GM12878 (cell line): ENCODE measurements at regions not wholly inside any gene's neighbourhood (a gene's known extent, or its start where the extent isn't known, plus 50 kb on each side); places are given as distances from the start of the nearest gene placed in this dataset.

Source experiments
- ATAC-seq: fragments of 200-7000 bp; cut with Tn5 transposase; 3 replicates; pipeline ENCODE4 v1.9.1; 2020; ENCODE audit warnings: mild to moderate bottlenecking, moderate library complexity
- BruUV-seq: library from RNA; stranded (reverse); fragments of 400-500 nt; replicated peaks from 2 replicates; lab custom pipeline; 2021; lab: Mats Ljungman, UMichigan
- CTCF ChIA-PET: fragments of 300-600 bp; sonication (Branson Sonifier 250); formaldehyde crosslinking; extraction: SDS; loops from one replicate; lab custom pipeline; 2021; ENCODE audit warnings: inconsistent platforms; lab: Yijun Ruan, JAX
- POLR2A ChIA-PET: fragments of 350-600 bp; formaldehyde crosslinking; extraction: SDS; loops from one replicate; lab custom pipeline; 2021; ENCODE audit warnings: inconsistent platforms; lab: Charles Lee
- RAD21 ChIA-PET: fragments of 300-600 bp; sonication (Branson Sonifier 250); formaldehyde crosslinking; loops from one replicate; lab custom pipeline; 2023; ENCODE audit warnings: antibody characterized with exemption; ENCODE audit not compliant: unreplicated experiment; lab: Charles Lee
- SMC1A ChIA-PET: fragments of 300-600 bp; sonication (Branson Sonifier 250); formaldehyde crosslinking; loops from one replicate; lab custom pipeline; 2023; ENCODE audit not compliant: unreplicated experiment, uncharacterized antibody; lab: Charles Lee
- DNase-seq: peaks from one replicate; pipeline ENCODE4 v3.0.0-alpha.2; 2011; ENCODE audit warnings: low read depth, low spot score
- FAIRE-seq: peaks from 3 replicates; lab custom pipeline; 2011; peaks lifted over from hg19 to GRCh38; lab: Jason Lieb, UNC
- H2AFZ ChIP-seq: 2 replicates; pipeline ENCODE4 v1.6.0; 2011; ENCODE audit warnings: low read depth, low read length, control low read depth; ENCODE audit not compliant: control insufficient read depth
- H3K27ac ChIP-seq: 2 replicates; pipeline ENCODE4 v1.5.1; 2011; ENCODE audit warnings: control low read depth; ENCODE audit not compliant: control insufficient read depth, insufficient read depth
- H3K27me3 ChIP-seq, 2 experiments: replicated peaks in 1 of 2; 2 replicates each; pipeline versions ENCODE4 v1.6.0 to v1.6.1; 2011; ENCODE audit warnings: low read length in 1 of 2; ENCODE audit not compliant: control insufficient read depth in 2 of 2, insufficient read depth in 2 of 2
- H3K36me3 ChIP-seq, 2 experiments: 2 replicates each; pipeline ENCODE4 v1.5.1; 2011; ENCODE audit warnings: low read length in 1 of 2; ENCODE audit not compliant: control insufficient read depth in 2 of 2, insufficient read depth in 2 of 2
- H3K4me1 ChIP-seq: 2 replicates; pipeline ENCODE4 v1.6.1; 2011; ENCODE audit warnings: mild to moderate bottlenecking, low read length, moderate library complexity, mixed read lengths; ENCODE audit not compliant: control insufficient read depth, insufficient read depth
- H3K4me2 ChIP-seq: 2 replicates; pipeline ENCODE4 v1.6.0; 2011; ENCODE audit warnings: control low read depth; ENCODE audit not compliant: control insufficient read depth, insufficient read depth
- H3K4me3 ChIP-seq: fragments of 200-600 bp; sonication (generic); 2 replicates; pipeline ENCODE4 v1.5.1; 2016
- H3K79me2 ChIP-seq: 2 replicates; pipeline ENCODE4 v1.6.0; 2011; ENCODE audit warnings: low read length; ENCODE audit not compliant: control insufficient read depth, insufficient read depth
- H3K9ac ChIP-seq: 2 replicates; pipeline ENCODE4 v1.8.0; 2011; ENCODE audit warnings: low read length, control low read depth, mixed read lengths; ENCODE audit not compliant: control insufficient read depth, insufficient read depth
- H3K9me3 ChIP-seq: replicated peaks from 3 replicates; pipeline ENCODE4 v1.5.1; 2011; ENCODE audit warnings: mild to moderate bottlenecking, low read length; ENCODE audit not compliant: control insufficient read depth, insufficient read depth
- H4K20me1 ChIP-seq: 2 replicates; pipeline ENCODE4 v1.6.0; 2011; ENCODE audit not compliant: control insufficient read depth, insufficient read depth
- ASH2L ChIP-seq: fragments of 300-600, 200-600 bp; sonication (generic); IDR thresholded peaks from 2 replicates; pipeline ENCODE4 v1.6.1; 2017; ENCODE audit warnings: low read depth, mild to moderate bottlenecking, borderline replicate concordance
- ZNF384 ChIP-seq: IDR thresholded peaks from 2 replicates; pipeline ENCODE4 v1.6.1; 2012; ENCODE audit warnings: low read depth, mild to moderate bottlenecking, low read length, improper control_type of control experiment, borderline replicate concordance
- WGBS: methylation state at CpG from one replicate; pipeline ENCODE4 v1.1.6; 2016; ENCODE audit warnings: low lambda C conversion rate; ENCODE audit not compliant: insufficient replicate concordance, insufficient coverage; ENCODE audit errors: missing lambda C conversion rate; 5-methylcytosine and 5-hydroxymethylcytosine counted together
- in situ Hi-C: fragments of 300-500 bp; cut with MboI; formaldehyde crosslinking; loops from 9 replicates; pipeline ENCODE4 v1.14.3; 2018; ENCODE audit warnings: mixed read lengths
- intact Hi-C: fragments of 100-400 bp; cut with micrococcal nuclease; formaldehyde crosslinking; loops from one replicate; pipeline ENCODE4 v1.14.2; 2022; ENCODE audit not compliant: unreplicated experiment
- TF ChIP-seq, protein P1 (sequence below): fragments of 450-650 bp; IDR thresholded peaks from 2 replicates; pipeline ENCODE4 v1.6.1; 2017; ENCODE audit warnings: antibody characterized with exemption, mild to moderate bottlenecking, moderate library complexity

DNA sequence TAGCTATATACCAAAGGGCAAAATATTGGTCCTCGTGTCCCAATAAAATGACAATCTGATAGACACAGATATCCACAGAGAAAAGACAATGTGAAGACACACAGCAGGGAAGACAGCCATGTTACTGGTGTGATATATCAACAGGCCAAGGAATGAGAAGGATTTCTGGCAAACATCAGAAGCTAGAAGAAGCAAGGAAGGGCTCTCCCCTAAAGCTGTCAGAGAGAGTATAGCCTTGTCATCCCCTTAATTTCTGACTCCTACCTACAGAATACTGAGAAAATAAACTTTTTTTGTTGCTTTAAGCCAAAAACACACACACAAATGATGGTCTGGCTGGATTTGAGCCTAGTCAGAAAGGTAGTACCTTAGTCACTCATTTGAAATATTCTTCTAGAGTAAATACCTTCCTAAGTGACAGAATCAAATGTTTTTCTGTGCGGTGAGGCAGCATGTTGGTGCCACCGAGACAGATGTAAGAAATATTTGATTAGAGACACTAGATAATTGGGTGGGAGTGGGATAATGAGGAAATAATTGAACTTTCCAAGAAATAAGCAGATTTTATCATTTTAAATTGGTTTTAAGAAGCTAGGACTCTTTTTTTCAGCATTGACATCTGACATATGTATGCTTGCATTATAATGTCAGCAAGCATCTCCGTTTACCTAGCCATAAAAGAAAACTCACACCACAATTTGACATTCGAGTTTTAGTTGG lies 123.4 kb upstream of the TFAP2D start (continued):
- TF ChIP-seq, protein P1, sequence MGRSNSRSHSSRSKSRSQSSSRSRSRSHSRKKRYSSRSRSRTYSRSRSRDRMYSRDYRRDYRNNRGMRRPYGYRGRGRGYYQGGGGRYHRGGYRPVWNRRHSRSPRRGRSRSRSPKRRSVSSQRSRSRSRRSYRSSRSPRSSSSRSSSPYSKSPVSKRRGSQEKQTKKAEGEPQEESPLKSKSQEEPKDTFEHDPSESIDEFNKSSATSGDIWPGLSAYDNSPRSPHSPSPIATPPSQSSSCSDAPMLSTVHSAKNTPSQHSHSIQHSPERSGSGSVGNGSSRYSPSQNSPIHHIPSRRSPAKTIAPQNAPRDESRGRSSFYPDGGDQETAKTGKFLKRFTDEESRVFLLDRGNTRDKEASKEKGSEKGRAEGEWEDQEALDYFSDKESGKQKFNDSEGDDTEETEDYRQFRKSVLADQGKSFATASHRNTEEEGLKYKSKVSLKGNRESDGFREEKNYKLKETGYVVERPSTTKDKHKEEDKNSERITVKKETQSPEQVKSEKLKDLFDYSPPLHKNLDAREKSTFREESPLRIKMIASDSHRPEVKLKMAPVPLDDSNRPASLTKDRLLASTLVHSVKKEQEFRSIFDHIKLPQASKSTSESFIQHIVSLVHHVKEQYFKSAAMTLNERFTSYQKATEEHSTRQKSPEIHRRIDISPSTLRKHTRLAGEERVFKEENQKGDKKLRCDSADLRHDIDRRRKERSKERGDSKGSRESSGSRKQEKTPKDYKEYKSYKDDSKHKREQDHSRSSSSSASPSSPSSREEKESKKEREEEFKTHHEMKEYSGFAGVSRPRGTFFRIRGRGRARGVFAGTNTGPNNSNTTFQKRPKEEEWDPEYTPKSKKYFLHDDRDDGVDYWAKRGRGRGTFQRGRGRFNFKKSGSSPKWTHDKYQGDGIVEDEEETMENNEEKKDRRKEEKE = no peak
- no peak for TF ChIP-seq ZNF384

DNA sequence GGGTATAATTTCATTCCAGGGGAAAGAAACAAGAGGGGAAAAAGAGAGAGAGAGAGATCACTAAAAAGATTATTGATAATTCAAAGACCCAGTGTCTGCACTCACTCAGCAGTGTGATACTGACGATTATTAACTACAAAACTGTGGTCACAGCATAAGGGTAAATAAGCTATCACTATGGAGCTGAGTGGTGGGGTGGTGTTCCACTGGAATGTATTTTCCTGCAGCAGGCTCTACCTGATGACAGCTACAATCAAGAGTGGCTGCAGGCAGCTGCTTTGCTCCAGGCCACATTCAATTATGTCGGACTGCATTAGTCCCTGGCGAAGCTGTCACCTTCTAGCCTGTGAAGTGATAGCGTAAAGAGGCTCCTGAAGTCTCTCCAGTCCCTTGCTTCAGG lies 122.2 kb upstream of the TFAP2D start:
- no peak for FAIRE-seq
- intact Hi-C loops = no loop called here
- ChIA-PET CTCF (interaction anchor here (1.0 kb wide), 1 partner anchor 10 kb away, joined by 3 read pairs; no protein-coding TSS in a partner anchor), RAD21 (no interaction called here), POLR2A (no interaction called here), SMC1A (interaction anchor here (1.3 kb wide), 1 partner anchor 10 kb away, joined by 4 read pairs; no protein-coding TSS in a partner anchor)
- DNase-seq = no peak
- ATAC-seq = no peak
- Histone ChIP-seq H3K9ac (no peak overlapping the region), H4K20me1 (no peaks in the 10 kb centered on the region), H3K27ac (no peak overlapping the region), H3K36me3 (no peaks in the 10 kb centered on the region), H3K27me3 (no peaks in the 10 kb centered on the region; a peak in 1 of 4 replicates), H2AFZ (no peak overlapping the region), H3K4me2 (no peak overlapping the region), H3K9me3 (no peaks in the 10 kb centered on the region), H3K4me3 (no peak overlapping the region), H3K79me2 (no peaks in the 10 kb centered on the region), H3K4me1 (no peaks in the 10 kb centered on the region)
- no TSS peak for BruUV-seq
- no peak for TF ChIP-seq ASH2L
- WGBS = 30% methylated on average over 4 of the region's 4 CpGs
- in situ Hi-C loops = no loop called here
